Sigmoid colon (tissue), 4 donors: ENCODE measurements at regions not wholly inside any gene's neighbourhood (a gene's known extent, or its start where the extent isn't known, plus 50 kb on each side); places are given as distances from the start of the nearest gene placed in this dataset.
"Not testable (repeated sequence)": the region's sequence is repeated elsewhere in the genome, so short reads cannot be mapped to it uniquely, and the experiment has no call there.

Experiments used
- POLR2A ChIP-seq, 2 donors: fragments of 450-650 bp; IDR thresholded peaks; one replicate each; pipeline ENCODE4 v1.6.1; 2016; ENCODE audit warnings: antibody characterized with exemption in 2 of 2, mild to moderate bottlenecking in 2 of 2, moderate library complexity in 2 of 2
- POLR2AphosphoS5 ChIP-seq, 4 donors: sonication (generic); formaldehyde crosslinking; IDR thresholded peaks; one replicate each; pipeline ENCODE4 v1.6.1; 2017; ENCODE audit warnings: antibody characterized with exemption in 4 of 4
- TF ChIP-seq, protein P1 (sequence below), 4 experiments: fragments of 450-650 bp in 3 of 4; fragments of 200-600 bp in 1 of 4; IDR thresholded peaks; one replicate each; pipeline ENCODE4 v1.5.1; 2016 to 2019; ENCODE audit warnings: antibody characterized with exemption in 4 of 4, mild to moderate bottlenecking in 3 of 4, moderate library complexity in 2 of 4

DNA sequence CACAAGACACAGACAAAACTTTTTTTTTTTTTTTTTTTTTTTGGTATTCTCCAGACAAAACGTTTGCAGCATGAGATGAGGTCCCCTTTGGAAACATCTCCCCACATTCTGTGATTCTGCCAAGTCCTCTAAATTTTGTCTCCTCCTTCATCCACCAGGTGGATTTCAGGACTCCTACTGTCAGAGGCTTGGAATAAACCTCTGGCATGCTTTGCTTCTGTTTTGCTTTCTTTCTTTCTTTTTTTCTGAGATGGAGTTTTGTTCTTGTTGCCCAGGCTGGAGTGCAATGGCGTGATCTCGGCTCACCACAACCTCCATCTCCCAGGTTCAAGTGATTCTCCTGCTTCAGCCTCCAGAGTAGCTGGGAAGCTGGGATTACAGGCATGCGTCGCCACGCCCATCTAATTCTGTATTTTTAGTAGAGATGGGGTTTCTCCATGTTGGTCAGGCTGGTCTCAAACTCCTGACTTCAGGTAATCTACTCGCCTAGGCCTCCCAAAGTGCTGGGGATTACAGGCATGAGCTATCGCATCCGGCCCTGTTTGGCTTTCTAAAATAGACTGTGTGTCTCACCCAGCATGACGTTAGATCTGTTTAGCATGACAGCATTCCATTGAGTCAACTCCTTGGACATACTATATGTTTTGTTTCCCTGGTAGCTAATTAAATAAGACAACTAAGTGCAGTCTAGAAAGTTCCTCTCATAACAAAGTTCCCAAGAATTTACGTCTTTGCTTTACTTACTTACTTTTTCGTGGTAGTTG is 142.5 kb downstream of the NPIPA7 start:
- not testable (repeated sequence) for TF ChIP-seq POLR2A, POLR2AphosphoS5 (IDR thresholded peaks at IDR 0.05)
- TF ChIP-seq, protein P1, sequence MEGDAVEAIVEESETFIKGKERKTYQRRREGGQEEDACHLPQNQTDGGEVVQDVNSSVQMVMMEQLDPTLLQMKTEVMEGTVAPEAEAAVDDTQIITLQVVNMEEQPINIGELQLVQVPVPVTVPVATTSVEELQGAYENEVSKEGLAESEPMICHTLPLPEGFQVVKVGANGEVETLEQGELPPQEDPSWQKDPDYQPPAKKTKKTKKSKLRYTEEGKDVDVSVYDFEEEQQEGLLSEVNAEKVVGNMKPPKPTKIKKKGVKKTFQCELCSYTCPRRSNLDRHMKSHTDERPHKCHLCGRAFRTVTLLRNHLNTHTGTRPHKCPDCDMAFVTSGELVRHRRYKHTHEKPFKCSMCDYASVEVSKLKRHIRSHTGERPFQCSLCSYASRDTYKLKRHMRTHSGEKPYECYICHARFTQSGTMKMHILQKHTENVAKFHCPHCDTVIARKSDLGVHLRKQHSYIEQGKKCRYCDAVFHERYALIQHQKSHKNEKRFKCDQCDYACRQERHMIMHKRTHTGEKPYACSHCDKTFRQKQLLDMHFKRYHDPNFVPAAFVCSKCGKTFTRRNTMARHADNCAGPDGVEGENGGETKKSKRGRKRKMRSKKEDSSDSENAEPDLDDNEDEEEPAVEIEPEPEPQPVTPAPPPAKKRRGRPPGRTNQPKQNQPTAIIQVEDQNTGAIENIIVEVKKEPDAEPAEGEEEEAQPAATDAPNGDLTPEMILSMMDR (IDR thresholded peaks at IDR 0.05), result not testable (repeated sequence)
